GM12878 (cell line): ENCODE measurements at regions not wholly inside any gene's neighbourhood (a gene's known extent, or its start where the extent isn't known, plus 50 kb on each side); places are given as distances from the start of the nearest gene placed in this dataset.

Experiments used
- ATAC-seq: fragments of 200-7000 bp; cut with Tn5 transposase; 3 replicates; pipeline ENCODE4 v1.9.1; 2020; ENCODE audit warnings: mild to moderate bottlenecking, moderate library complexity
- BruUV-seq: library from RNA; stranded (reverse); fragments of 400-500 nt; replicated peaks from 2 replicates; lab custom pipeline; 2021; lab: Mats Ljungman, UMichigan
- CTCF ChIA-PET: fragments of 300-600 bp; sonication (Branson Sonifier 250); formaldehyde crosslinking; extraction: SDS; loops from one replicate; lab custom pipeline; 2021; ENCODE audit warnings: inconsistent platforms; lab: Yijun Ruan, JAX
- POLR2A ChIA-PET: fragments of 350-600 bp; formaldehyde crosslinking; extraction: SDS; loops from one replicate; lab custom pipeline; 2021; ENCODE audit warnings: inconsistent platforms; lab: Charles Lee
- RAD21 ChIA-PET: fragments of 300-600 bp; sonication (Branson Sonifier 250); formaldehyde crosslinking; loops from one replicate; lab custom pipeline; 2023; ENCODE audit warnings: antibody characterized with exemption; ENCODE audit not compliant: unreplicated experiment; lab: Charles Lee
- SMC1A ChIA-PET: fragments of 300-600 bp; sonication (Branson Sonifier 250); formaldehyde crosslinking; loops from one replicate; lab custom pipeline; 2023; ENCODE audit not compliant: unreplicated experiment, uncharacterized antibody; lab: Charles Lee
- DNase-seq: peaks from one replicate; pipeline ENCODE4 v3.0.0-alpha.2; 2011; ENCODE audit warnings: low read depth, low spot score
- FAIRE-seq: peaks from 3 replicates; lab custom pipeline; 2011; peaks lifted over from hg19 to GRCh38; lab: Jason Lieb, UNC
- H2AFZ ChIP-seq: 2 replicates; pipeline ENCODE4 v1.6.0; 2011; ENCODE audit warnings: low read depth, low read length, control low read depth; ENCODE audit not compliant: control insufficient read depth
- H3K27ac ChIP-seq: 2 replicates; pipeline ENCODE4 v1.5.1; 2011; ENCODE audit warnings: control low read depth; ENCODE audit not compliant: control insufficient read depth, insufficient read depth
- H3K27me3 ChIP-seq, 2 experiments: replicated peaks in 1 of 2; 2 replicates each; pipeline versions ENCODE4 v1.6.0 to v1.6.1; 2011; ENCODE audit warnings: low read length in 1 of 2; ENCODE audit not compliant: control insufficient read depth in 2 of 2, insufficient read depth in 2 of 2
- H3K36me3 ChIP-seq, 2 experiments: 2 replicates each; pipeline ENCODE4 v1.5.1; 2011; ENCODE audit warnings: low read length in 1 of 2; ENCODE audit not compliant: control insufficient read depth in 2 of 2, insufficient read depth in 2 of 2
- H3K4me1 ChIP-seq: 2 replicates; pipeline ENCODE4 v1.6.1; 2011; ENCODE audit warnings: mild to moderate bottlenecking, low read length, moderate library complexity, mixed read lengths; ENCODE audit not compliant: control insufficient read depth, insufficient read depth
- H3K4me2 ChIP-seq: 2 replicates; pipeline ENCODE4 v1.6.0; 2011; ENCODE audit warnings: control low read depth; ENCODE audit not compliant: control insufficient read depth, insufficient read depth
- H3K4me3 ChIP-seq: fragments of 200-600 bp; sonication (generic); 2 replicates; pipeline ENCODE4 v1.5.1; 2016
- H3K79me2 ChIP-seq: 2 replicates; pipeline ENCODE4 v1.6.0; 2011; ENCODE audit warnings: low read length; ENCODE audit not compliant: control insufficient read depth, insufficient read depth
- H3K9ac ChIP-seq: 2 replicates; pipeline ENCODE4 v1.8.0; 2011; ENCODE audit warnings: low read length, control low read depth, mixed read lengths; ENCODE audit not compliant: control insufficient read depth, insufficient read depth
- H3K9me3 ChIP-seq: replicated peaks from 3 replicates; pipeline ENCODE4 v1.5.1; 2011; ENCODE audit warnings: mild to moderate bottlenecking, low read length; ENCODE audit not compliant: control insufficient read depth, insufficient read depth
- H4K20me1 ChIP-seq: 2 replicates; pipeline ENCODE4 v1.6.0; 2011; ENCODE audit not compliant: control insufficient read depth, insufficient read depth
- CREB1 ChIP-seq: IDR thresholded peaks from 2 replicates; pipeline ENCODE4 v1.6.1; 2012; ENCODE audit warnings: low read depth, mild to moderate bottlenecking, inconsistent platforms
- POLR2AphosphoS2 ChIP-seq: IDR thresholded peaks from 2 replicates; pipeline ENCODE4 v1.6.1; 2011; ENCODE audit warnings: low read depth, mild to moderate bottlenecking, low read length, improper control_type of control experiment, moderate library complexity
- SIX5 ChIP-seq: IDR thresholded peaks from 2 replicates; pipeline ENCODE4 v1.6.1; 2011; ENCODE audit warnings: mild to moderate bottlenecking, low read depth, low read length, moderate library complexity; ENCODE audit not compliant: severe bottlenecking
- SUPT20H ChIP-seq: IDR thresholded peaks from 2 replicates; pipeline ENCODE4 v1.6.1; 2011; ENCODE audit warnings: low read depth, mild to moderate bottlenecking, low read length, moderate library complexity, borderline replicate concordance; ENCODE audit not compliant: control insufficient read depth
- TCF12 ChIP-seq: IDR thresholded peaks from 2 replicates; pipeline ENCODE4 v1.6.1; 2011; ENCODE audit warnings: low read depth, mild to moderate bottlenecking, low read length
- YBX1 ChIP-seq: fragments of 450-650 bp; IDR thresholded peaks from 2 replicates; pipeline ENCODE4 v1.6.1; 2016; ENCODE audit warnings: antibody characterized with exemption
- ZSCAN29 ChIP-seq: fragments of 450-650 bp; IDR thresholded peaks from 2 replicates; pipeline ENCODE4 v1.6.1; 2017; ENCODE audit warnings: mild to moderate bottlenecking, moderate library complexity
- WGBS: methylation state at CpG from one replicate; pipeline ENCODE4 v1.1.6; 2016; ENCODE audit warnings: low lambda C conversion rate; ENCODE audit not compliant: insufficient replicate concordance, insufficient coverage; ENCODE audit errors: missing lambda C conversion rate; 5-methylcytosine and 5-hydroxymethylcytosine counted together
- in situ Hi-C: fragments of 300-500 bp; cut with MboI; formaldehyde crosslinking; loops from 9 replicates; pipeline ENCODE4 v1.14.3; 2018; ENCODE audit warnings: mixed read lengths
- intact Hi-C: fragments of 100-400 bp; cut with micrococcal nuclease; formaldehyde crosslinking; loops from one replicate; pipeline ENCODE4 v1.14.2; 2022; ENCODE audit not compliant: unreplicated experiment
- TF ChIP-seq, protein P1 (sequence below): fragments of 450-650 bp; conservative IDR thresholded peaks from 2 replicates; pipeline ENCODE4 v1.6.1; 2017; ENCODE audit warnings: mild to moderate bottlenecking, moderate library complexity
- TF ChIP-seq, protein P2 (sequence below): fragments of 450-650 bp; IDR thresholded peaks from 2 replicates; pipeline ENCODE4 v1.6.1; 2017; ENCODE audit warnings: mild to moderate bottlenecking

DNA sequence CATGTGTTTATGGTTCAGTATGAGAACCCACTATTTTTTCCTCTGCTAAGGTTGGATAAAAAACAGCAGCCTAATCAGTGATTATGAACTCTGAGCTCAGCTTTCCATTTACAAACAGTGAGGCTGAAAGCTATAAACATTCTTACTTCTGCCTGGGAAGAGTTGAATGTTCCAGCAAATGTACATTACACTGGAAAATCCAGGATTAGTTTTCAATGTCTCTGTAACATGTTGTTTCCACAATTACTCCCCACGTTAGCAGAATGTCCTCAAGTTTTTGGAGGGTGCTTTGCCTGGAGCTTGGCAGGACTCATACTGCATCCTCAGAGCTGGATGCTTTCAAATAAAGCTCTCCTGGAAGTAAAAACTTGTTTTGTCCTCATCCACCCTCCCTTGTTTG, 150.4 kb downstream of the POSTN start:
- BruUV-seq: no TSS peak
- RAD21 ChIA-PET: no interaction called here

DNA sequence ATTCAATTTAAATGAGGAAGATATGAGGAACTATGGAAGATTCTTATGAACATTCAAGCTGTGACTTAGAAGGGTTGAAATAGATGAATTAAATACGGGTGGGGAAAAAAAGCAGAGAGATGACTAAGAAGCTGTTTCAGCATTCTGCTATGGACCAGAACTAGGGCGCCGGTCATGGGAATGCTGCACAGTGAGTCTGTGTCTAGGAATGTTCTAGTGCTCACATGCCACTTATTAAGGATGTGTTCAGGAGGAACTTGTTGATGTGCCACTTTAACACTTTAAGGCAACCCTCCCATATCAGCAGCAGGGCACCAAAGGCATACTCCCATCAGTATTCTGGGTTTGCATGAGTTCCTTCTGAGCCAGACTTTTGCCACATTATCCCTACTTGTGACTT, 152.1 kb downstream of the POSTN start:
- H3K36me3 ChIP-seq: no peaks in the 10 kb centered on the region
- DNase-seq: no peak
- H2AFZ ChIP-seq: no peak overlapping the region
- POLR2A ChIA-PET: no interaction called here
- no peaks in the 10 kb centered on the region for H3K27me3 ChIP-seq
- no peak overlapping the region for H3K4me2 ChIP-seq
- no peak overlapping the region for H3K27ac ChIP-seq
- TF ChIP-seq, protein P1, sequence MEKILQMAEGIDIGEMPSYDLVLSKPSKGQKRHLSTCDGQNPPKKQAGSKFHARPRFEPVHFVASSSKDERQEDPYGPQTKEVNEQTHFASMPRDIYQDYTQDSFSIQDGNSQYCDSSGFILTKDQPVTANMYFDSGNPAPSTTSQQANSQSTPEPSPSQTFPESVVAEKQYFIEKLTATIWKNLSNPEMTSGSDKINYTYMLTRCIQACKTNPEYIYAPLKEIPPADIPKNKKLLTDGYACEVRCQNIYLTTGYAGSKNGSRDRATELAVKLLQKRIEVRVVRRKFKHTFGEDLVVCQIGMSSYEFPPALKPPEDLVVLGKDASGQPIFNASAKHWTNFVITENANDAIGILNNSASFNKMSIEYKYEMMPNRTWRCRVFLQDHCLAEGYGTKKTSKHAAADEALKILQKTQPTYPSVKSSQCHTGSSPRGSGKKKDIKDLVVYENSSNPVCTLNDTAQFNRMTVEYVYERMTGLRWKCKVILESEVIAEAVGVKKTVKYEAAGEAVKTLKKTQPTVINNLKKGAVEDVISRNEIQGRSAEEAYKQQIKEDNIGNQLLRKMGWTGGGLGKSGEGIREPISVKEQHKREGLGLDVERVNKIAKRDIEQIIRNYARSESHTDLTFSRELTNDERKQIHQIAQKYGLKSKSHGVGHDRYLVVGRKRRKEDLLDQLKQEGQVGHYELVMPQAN: no peak
- TF ChIP-seq SUPT20H (no peak), TCF12 (no peak), CREB1 (no peak), YBX1 (no peak)
- TF ChIP-seq, protein P2, sequence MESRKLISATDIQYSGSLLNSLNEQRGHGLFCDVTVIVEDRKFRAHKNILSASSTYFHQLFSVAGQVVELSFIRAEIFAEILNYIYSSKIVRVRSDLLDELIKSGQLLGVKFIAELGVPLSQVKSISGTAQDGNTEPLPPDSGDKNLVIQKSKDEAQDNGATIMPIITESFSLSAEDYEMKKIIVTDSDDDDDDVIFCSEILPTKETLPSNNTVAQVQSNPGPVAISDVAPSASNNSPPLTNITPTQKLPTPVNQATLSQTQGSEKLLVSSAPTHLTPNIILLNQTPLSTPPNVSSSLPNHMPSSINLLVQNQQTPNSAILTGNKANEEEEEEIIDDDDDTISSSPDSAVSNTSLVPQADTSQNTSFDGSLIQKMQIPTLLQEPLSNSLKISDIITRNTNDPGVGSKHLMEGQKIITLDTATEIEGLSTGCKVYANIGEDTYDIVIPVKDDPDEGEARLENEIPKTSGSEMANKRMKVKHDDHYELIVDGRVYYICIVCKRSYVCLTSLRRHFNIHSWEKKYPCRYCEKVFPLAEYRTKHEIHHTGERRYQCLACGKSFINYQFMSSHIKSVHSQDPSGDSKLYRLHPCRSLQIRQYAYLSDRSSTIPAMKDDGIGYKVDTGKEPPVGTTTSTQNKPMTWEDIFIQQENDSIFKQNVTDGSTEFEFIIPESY: no peak
- TF ChIP-seq, all 136 proteins: peak for 0
- ATAC-seq: no peak
- Histone ChIP-seq H4K20me1 (no peaks in the 10 kb centered on the region), H3K9ac (no peak overlapping the region), H3K9me3 (no peaks in the 10 kb centered on the region), H3K4me1 (no peaks in the 10 kb centered on the region), H3K4me3 (no peak overlapping the region), H3K79me2 (no peaks in the 10 kb centered on the region)
- no peak for FAIRE-seq
- RAD21 ChIA-PET: no interaction called here
- BruUV-seq: no TSS peak
- CTCF ChIA-PET: no interaction called here
- in situ Hi-C loops (no loop called here), intact Hi-C loops (no loop called here)
- SMC1A ChIA-PET: no interaction called here
- 48% methylated on average over 3 of the region's 3 CpGs for WGBS

More for the DNA sequence above, 150.4 kb downstream of the POSTN start:
- Histone ChIP-seq H3K79me2 (no peaks in the 10 kb centered on the region), H3K9me3 (no peaks in the 10 kb centered on the region), H3K4me1 (no peaks in the 10 kb centered on the region), H4K20me1 (no peaks in the 10 kb centered on the region), H3K9ac (no peak overlapping the region), H3K4me3 (no peak overlapping the region), H2AFZ (no peak overlapping the region), H3K36me3 (no peaks in the 10 kb centered on the region), H3K4me2 (no peak overlapping the region), H3K27me3 (no peaks in the 10 kb centered on the region), H3K27ac (no peak overlapping the region)
- intact Hi-C loops (no loop called here), in situ Hi-C loops (no loop called here)
- ATAC-seq (no peak), DNase-seq (no peak), FAIRE-seq (no peak)
- POLR2A ChIA-PET: no interaction called here
- TF ChIP-seq ZSCAN29 (no peak), SIX5 (no peak), POLR2AphosphoS2 (no peak)
- SMC1A ChIA-PET: interaction anchor here (1.7 kb wide), 1 partner anchor 89 kb away, joined by 3 read pairs; no protein-coding TSS in a partner anchor
- 0% methylated on average over 1 of the region's 1 CpG for WGBS
- CTCF ChIA-PET: no interaction called here
